C1 segment of cervical spinal cord (tissue), 14 donors: ENCODE measurements at regions not wholly inside any gene's neighbourhood (a gene's known extent, or its start where the extent isn't known, plus 50 kb on each side); places are given as distances from the start of the nearest gene placed in this dataset.

ENCODE experiments used
- DNase-seq, 14 donors: peaks; one replicate each; lab custom pipeline; 2025; lab: John Stamatoyannopoulos, UW

- no peak for DNase-seq
Observed at GRCh38 chr1:229952670-229953520, 114.1 kb upstream of the GALNT2 start.

- DNase-seq = no peak
Observed at GRCh38 chr1:229953736-229954326, 113.2 kb upstream of the GALNT2 start.

- DNase-seq = no peak
Observed at GRCh38 chr1:229964281-229964680, 102.8 kb upstream of the GALNT2 start.

- DNase-seq = no peak
Observed at GRCh38 chr1:229970714-229971113, 96.3 kb upstream of the GALNT2 start.

GRCh38 chr1:229971141-229971540 is 95.9 kb upstream of the GALNT2 start:
- DNase-seq = no peak

- no peak for DNase-seq
Observed at GRCh38 chr1:229972600-229973296, 94.3 kb upstream of the GALNT2 start.

GRCh38 chr1:229973297-229973612 is 93.8 kb upstream of the GALNT2 start:
- DNase-seq = no peak

- no peak for DNase-seq
Observed at GRCh38 chr1:229975047-229975446, 92.0 kb upstream of the GALNT2 start.

- no peak for DNase-seq
Observed at GRCh38 chr1:229980009-229980408, 87.0 kb upstream of the GALNT2 start.

- no peak for DNase-seq
Observed at GRCh38 chr1:229981736-229982135, 85.3 kb upstream of the GALNT2 start.

- DNase-seq = no peak
Observed at GRCh38 chr1:229984310-229984991, 82.6 kb upstream of the GALNT2 start.

GRCh38 chr1:229984992-229985612 is 81.9 kb upstream of the GALNT2 start:
- no peak for DNase-seq

GRCh38 chr1:229985613-229986010 is 81.4 kb upstream of the GALNT2 start:
- DNase-seq = no peak

- DNase-seq = no peak
Observed at GRCh38 chr1:229986737-229987337, 80.2 kb upstream of the GALNT2 start.

GRCh38 chr1:229987953-229988352 is 79.1 kb upstream of the GALNT2 start:
- no peak for DNase-seq

GRCh38 chr1:229988534-229988933 is 78.5 kb upstream of the GALNT2 start:
- no peak for DNase-seq

GRCh38 chr1:229989591-229990248 is 77.3 kb upstream of the GALNT2 start:
- DNase-seq = no peak

- no peak for DNase-seq
Observed at GRCh38 chr1:229990326-229990725, 76.7 kb upstream of the GALNT2 start.

- peak in 1 of 14 donors; percentile 34 for DNase-seq
Observed at GRCh38 chr1:229991104-229991513, 75.9 kb upstream of the GALNT2 start.

- DNase-seq = no peak
Observed at GRCh38 chr1:229991724-229992333, 75.2 kb upstream of the GALNT2 start.
